ENCODE measurements at regions not wholly inside any gene's neighbourhood (a gene's known extent, or its start where the extent isn't known, plus 50 kb on each side); places are given as distances from the start of the nearest gene placed in this dataset.
A peak's percentile ranks its signal among the peaks of the same experiment; 100 is the strongest.

DNA sequence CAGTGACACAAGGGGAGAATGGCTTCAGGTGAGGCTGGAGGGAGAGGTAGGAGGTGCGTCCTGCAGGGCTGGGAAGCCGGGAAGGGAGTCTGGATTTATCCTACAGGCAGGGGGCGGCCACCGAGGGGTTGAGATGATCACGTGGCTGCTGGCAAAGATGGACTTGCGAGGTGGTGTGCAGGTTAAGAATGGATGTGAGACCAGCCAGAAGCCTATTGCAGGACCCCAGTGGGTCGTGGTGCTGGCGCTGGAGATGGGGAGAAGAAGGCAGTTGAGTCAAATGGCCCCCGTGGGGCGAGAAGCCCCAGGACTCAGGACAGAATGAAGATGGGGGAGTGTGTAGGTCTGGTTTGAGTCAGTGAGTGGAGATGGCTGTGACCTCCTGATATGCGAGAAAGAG, 183.1 kb downstream of the FAM43A start:
- ChIA-PET CTCF (no interaction called here), POLR2A (no interaction called here)
- WGBS (ENCODE audit: missing lambda C conversion rate) = 82% methylated on average over 11 of the region's 11 CpGs
- Histone ChIP-seq H3K9me3 (0 out of 3 replicates have a peak, but pooled peaks cover 4% of the 10 kb centered on the region), H3K4me2 (no peak overlapping the region), H3K27ac (peak overlapping the region in 1 of 2 experiments; percentile 18; a peak in 3 of 6 replicates), H3K4me1 (peaks cover 37% of the 10 kb centered on the region), H3K4me3 (no peak overlapping the region)
- TF ChIP-seq PHF8 (IDR thresholded peaks at IDR 0.05; ENCODE audit: borderline replicate concordance, low read depth) = no peak
- TF ChIP-seq ZSCAN20 (CRISPR knock-in tag; IDR thresholded peaks at IDR 0.05) = no peak
- TF ChIP-seq RFX5 (IDR thresholded peaks at IDR 0.05) = no peak
- TF ChIP-seq ZFP36 (IDR thresholded peaks at IDR 0.05; ENCODE audit: borderline replicate concordance, partially characterized antibody) = no peak
- TF ChIP-seq NPAS2 (CRISPR knock-in tag; IDR thresholded peaks at IDR 0.05; ENCODE audit: borderline replicate concordance) = no peak
- TF ChIP-seq FOSB (CRISPR knock-in tag; IDR thresholded peaks at IDR 0.05) = no peak
- no peak for TF ChIP-seq HOXB13 (CRISPR knock-in tag; IDR thresholded peaks at IDR 0.05; ENCODE audit: low read depth)
- TF ChIP-seq, protein P1, sequence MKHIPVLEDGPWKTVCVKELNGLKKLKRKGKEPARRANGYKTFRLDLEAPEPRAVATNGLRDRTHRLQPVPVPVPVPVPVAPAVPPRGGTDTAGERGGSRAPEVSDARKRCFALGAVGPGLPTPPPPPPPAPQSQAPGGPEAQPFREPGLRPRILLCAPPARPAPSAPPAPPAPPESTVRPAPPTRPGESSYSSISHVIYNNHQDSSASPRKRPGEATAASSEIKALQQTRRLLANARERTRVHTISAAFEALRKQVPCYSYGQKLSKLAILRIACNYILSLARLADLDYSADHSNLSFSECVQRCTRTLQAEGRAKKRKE (CRISPR knock-in tag; IDR thresholded peaks at IDR 0.05; ENCODE audit: low read depth) = no peak
- TF ChIP-seq, protein P2, sequence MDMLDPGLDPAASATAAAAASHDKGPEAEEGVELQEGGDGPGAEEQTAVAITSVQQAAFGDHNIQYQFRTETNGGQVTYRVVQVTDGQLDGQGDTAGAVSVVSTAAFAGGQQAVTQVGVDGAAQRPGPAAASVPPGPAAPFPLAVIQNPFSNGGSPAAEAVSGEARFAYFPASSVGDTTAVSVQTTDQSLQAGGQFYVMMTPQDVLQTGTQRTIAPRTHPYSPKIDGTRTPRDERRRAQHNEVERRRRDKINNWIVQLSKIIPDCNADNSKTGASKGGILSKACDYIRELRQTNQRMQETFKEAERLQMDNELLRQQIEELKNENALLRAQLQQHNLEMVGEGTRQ (IDR thresholded peaks at IDR 0.05) = no peak
- no peak for TF ChIP-seq HDAC2 (IDR thresholded peaks at IDR 0.05)
- no peak for TF ChIP-seq ZC3H11A (IDR thresholded peaks at IDR 0.05)
- no peak for TF ChIP-seq JUN (IDR thresholded peaks at IDR 0.05)
- no peak for TF ChIP-seq TP53 (CRISPR knock-in tag; IDR thresholded peaks at IDR 0.05)
- TF ChIP-seq EP300 (IDR thresholded peaks at IDR 0.05) = no peak
- ATAC-seq (no peak), DNase-seq (ENCODE audit: low read depth in 1 of 2, low spot score in 1 of 2) (no peak), FAIRE-seq (no peak)

DNA sequence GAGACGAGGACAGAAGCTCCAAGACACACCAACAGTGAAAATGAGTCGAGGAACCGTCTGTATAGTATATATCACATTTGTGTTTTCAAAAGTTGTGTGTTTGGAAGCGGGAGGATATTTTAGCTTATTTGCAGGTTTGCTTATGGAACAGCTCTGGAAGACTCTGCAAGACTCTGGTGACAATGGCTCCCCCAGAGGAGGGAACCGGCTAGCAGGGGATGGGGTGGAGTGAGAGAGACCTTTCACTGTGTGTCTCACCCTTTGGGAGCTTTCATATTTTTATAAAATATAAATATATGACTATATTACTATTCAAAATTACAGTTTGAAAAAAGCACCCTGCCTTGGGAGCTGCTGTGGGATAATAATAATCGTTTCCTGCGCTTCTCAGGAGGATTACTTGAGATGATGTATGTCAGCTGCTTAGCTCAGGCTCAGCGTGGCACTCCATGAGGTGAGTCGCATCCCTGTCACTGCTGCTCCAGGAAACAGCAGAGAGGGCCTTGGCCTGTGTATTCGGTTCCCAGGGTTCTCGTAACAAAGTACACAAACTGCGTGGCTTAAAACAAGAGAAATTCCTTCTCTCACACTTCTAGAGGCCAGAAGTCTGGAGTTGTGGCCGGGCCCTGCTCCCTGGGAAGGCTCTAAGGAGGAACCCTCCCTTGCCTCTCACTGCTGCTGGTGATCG, 183.9 kb downstream of the FAM43A start:
- FAIRE-seq (no peak), DNase-seq (ENCODE audit: low read depth in 1 of 2, low spot score in 1 of 2) (peak in 1 of 2 experiments; percentile 50)

DNA sequence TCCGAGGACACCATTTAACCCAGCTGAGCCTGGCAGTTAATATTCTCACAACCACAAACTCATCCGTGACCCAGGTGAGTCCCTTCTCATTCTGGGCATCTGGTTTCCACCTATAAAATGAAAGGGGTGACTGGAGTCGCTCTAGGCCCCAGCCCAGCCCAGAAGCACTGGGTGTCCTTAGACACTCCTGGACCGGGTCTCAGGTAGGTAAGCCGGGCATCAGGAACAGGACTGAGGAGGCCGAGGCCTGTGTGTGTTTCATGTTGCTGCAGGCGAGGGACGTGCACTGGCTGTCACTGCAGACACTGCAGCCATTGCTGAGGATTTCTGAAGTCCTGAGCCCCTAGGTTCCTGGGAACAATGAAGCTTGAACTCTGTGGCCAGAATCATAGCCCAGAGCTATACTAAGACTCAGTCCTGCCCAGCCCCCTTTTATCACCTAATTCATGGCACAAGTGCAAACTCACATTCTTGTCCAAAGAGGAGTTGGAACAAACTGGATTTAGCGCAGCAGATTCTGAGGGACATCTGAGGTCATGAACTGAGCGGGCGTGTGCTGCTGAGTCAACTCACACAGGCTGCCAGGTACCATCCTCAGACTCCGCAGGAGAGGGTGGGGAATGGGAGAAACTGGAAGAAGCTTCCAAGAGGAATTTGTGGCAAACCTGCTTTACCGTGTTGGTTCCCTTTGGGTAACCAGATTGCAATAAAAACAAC, 184.9 kb downstream of the FAM43A start:
- peak; percentile 58 to 64; a peak in 5 of 6 replicates for ATAC-seq
- FAIRE-seq = no peak

More for the DNA sequence above, 183.9 kb downstream of the FAM43A start:
- TF ChIP-seq BHLHE40 (IDR thresholded peaks at IDR 0.05; ENCODE audit: low read depth, low read length) (no peak), PHF8 (IDR thresholded peaks at IDR 0.05; ENCODE audit: borderline replicate concordance, low read depth) (no peak), HOXB5 (CRISPR knock-in tag; IDR thresholded peaks at IDR 0.05) (no peak), CEBPB (IDR thresholded peaks at IDR 0.05) (no peak)
- H3K4me2 ChIP-seq = no peak overlapping the region; the same call in 2 of the 3 replicates
- WGBS (ENCODE audit: missing lambda C conversion rate) = 60% methylated on average over 14 of the region's 14 CpGs
- H3K9me3 ChIP-seq = 0 out of 3 replicates have a peak, but pooled peaks cover 4% of the 10 kb centered on the region
- H3K27ac ChIP-seq = peak overlapping the region; percentile 79 to 85; a peak in 5 of 6 replicates
- H3K4me3 ChIP-seq = no peak overlapping the region
- H3K4me1 ChIP-seq = peaks cover 37% of the 10 kb centered on the region
- no peak for ATAC-seq
- ChIA-PET POLR2A (no interaction called here), CTCF (interaction anchor here (1.6 kb wide), 1 partner anchor 182 kb away, joined by 4 read pairs; no protein-coding TSS in a partner anchor)

More for the DNA sequence above, 184.9 kb downstream of the FAM43A start:
- Histone ChIP-seq H3K4me3 (no peak overlapping the region), H3K4me1 (peaks cover 37% of the 10 kb centered on the region), H3K27ac (peak overlapping the region; percentile 79 to 85), H3K4me2 (peak overlapping the region; percentile 74), H3K9me3 (0 out of 3 replicates have a peak, but pooled peaks cover 4% of the 10 kb centered on the region)
- POLR2A ChIA-PET = interaction anchor here (0.6 to 1.4 kb wide), 3 partner anchors 101 to 1259 kb away, joined by 4 to 7 read pairs (median 5); no protein-coding TSS in a partner anchor
- peak in 1 of 2 experiments; percentile 48 for DNase-seq (ENCODE audit: low read depth in 1 of 2, low spot score in 1 of 2)
- WGBS (ENCODE audit: missing lambda C conversion rate) = 40% methylated on average over 7 of the region's 13 CpGs
- TF ChIP-seq POLR2A (IDR thresholded peaks at IDR 0.05; ENCODE audit: low read length) (no peak), JUNB (IDR thresholded peaks at IDR 0.05) (no peak), HOXB5 (CRISPR knock-in tag; IDR thresholded peaks at IDR 0.05) (no peak), FOXS1 (CRISPR knock-in tag; IDR thresholded peaks at IDR 0.05) (no peak), FOSB (CRISPR knock-in tag; IDR thresholded peaks at IDR 0.05) (no peak), CBX8 (IDR thresholded peaks at IDR 0.05) (no peak), NR3C1 (IDR thresholded peaks at IDR 0.05) (no peak), HEYL (CRISPR knock-in tag; IDR thresholded peaks at IDR 0.05) (no peak), ESRRA (IDR thresholded peaks at IDR 0.05; ENCODE audit: borderline replicate concordance, low read length) (no peak), EHF (CRISPR knock-in tag; IDR thresholded peaks at IDR 0.05) (no peak)
- TF ChIP-seq, protein P3, sequence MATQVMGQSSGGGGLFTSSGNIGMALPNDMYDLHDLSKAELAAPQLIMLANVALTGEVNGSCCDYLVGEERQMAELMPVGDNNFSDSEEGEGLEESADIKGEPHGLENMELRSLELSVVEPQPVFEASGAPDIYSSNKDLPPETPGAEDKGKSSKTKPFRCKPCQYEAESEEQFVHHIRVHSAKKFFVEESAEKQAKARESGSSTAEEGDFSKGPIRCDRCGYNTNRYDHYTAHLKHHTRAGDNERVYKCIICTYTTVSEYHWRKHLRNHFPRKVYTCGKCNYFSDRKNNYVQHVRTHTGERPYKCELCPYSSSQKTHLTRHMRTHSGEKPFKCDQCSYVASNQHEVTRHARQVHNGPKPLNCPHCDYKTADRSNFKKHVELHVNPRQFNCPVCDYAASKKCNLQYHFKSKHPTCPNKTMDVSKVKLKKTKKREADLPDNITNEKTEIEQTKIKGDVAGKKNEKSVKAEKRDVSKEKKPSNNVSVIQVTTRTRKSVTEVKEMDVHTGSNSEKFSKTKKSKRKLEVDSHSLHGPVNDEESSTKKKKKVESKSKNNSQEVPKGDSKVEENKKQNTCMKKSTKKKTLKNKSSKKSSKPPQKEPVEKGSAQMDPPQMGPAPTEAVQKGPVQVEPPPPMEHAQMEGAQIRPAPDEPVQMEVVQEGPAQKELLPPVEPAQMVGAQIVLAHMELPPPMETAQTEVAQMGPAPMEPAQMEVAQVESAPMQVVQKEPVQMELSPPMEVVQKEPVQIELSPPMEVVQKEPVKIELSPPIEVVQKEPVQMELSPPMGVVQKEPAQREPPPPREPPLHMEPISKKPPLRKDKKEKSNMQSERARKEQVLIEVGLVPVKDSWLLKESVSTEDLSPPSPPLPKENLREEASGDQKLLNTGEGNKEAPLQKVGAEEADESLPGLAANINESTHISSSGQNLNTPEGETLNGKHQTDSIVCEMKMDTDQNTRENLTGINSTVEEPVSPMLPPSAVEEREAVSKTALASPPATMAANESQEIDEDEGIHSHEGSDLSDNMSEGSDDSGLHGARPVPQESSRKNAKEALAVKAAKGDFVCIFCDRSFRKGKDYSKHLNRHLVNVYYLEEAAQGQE (IDR thresholded peaks at IDR 0.05) = no peak
- TF ChIP-seq, protein P4, sequence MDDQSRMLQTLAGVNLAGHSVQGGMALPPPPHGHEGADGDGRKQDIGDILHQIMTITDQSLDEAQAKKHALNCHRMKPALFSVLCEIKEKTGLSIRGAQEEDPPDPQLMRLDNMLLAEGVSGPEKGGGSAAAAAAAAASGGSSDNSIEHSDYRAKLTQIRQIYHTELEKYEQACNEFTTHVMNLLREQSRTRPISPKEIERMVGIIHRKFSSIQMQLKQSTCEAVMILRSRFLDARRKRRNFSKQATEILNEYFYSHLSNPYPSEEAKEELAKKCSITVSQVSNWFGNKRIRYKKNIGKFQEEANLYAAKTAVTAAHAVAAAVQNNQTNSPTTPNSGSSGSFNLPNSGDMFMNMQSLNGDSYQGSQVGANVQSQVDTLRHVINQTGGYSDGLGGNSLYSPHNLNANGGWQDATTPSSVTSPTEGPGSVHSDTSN (IDR thresholded peaks at IDR 0.05) = no peak
- TF ChIP-seq, protein P5, sequence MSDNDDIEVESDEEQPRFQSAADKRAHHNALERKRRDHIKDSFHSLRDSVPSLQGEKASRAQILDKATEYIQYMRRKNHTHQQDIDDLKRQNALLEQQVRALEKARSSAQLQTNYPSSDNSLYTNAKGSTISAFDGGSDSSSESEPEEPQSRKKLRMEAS (IDR thresholded peaks at IDR 0.05) = no peak
- CTCF ChIA-PET = interaction anchor here (1.0 to 1.7 kb wide), 3 partner anchors 8 to 188 kb away, joined by 3 to 10 read pairs (median 4); no protein-coding TSS in a partner anchor

Measured in A549 (cell line).